Stimulated activated naive CD8-positive, alpha-beta T cell treated with anti-CD3 and anti-CD28 coated beads, Interleukin-15, Interleukin-2, amounts not matched to agents 100 U/mL and 50 U/mL, for 24 hours (primary cell): ENCODE measurements at regions not wholly inside any gene's neighbourhood (a gene's known extent, or its start where the extent isn't known, plus 50 kb on each side); places are given as distances from the start of the nearest gene placed in this dataset.
"Not testable (repeated sequence)": the region's sequence is repeated elsewhere in the genome, so short reads cannot be mapped to it uniquely, and the experiment has no call there.

Experiments used
- ATAC-seq: fragments of 150-1000 bp; cut with Tn5 transposase; one replicate; pipeline ENCODE4 v1.10.0; 2021
- DNase-seq: peaks from one replicate; pipeline ENCODE4 v3.0.0; 2021

DNA sequence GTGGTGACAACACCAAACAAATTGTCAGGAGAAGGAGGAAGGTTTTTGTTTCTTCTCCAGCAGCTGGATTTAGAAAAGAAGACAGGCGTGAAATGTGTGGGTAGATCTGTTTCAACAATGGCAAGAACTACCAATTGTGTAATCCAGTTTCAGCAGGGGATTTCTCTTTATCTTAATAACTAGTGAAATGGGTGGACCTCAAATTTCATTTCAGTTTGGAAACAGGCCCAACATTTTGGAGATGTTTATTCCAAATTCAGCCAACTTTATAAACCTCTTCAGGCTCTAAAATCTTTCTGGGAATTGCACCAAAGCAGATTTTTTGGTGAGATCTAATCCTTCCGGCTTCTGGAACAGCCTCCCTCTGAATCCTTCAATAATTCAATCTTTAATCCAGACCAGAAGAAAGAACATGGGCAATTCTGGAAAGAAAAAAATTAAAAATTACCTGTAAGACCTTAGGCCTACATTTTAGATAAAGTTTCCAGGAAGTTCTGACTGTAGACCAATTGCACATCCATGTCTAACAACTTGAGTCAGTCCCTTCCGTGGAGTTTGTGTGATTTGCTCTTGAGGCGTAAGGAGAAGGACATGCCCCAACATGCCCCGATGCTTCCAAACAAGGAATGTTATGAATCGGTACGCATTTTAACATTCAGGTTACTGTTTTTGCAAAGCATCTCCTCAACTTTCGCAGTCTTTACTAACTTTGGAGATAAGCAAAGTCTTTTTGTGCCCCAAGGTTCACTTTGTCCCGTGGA, 423.6 kb downstream of the IRX1 start:
- ATAC-seq (no peak), DNase-seq (no peak)

DNA sequence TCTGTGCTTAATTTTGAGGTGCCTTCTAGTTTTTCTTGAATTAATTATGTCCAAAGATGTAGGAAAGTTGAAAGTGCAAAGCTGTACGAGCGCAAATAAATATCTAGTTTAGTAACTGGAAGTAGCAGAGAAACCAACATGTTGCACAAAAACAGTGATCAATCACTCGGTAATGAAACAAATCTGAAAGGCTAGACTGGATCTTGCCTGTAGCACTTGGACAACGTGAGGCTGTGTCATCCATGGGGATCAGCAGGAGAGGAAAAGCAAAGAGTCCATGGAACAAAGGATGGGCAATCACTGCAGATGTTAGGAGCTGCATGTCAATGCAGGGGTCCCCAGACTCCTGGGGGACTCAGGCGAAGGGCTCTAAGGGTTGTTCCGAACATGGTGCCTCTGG, 424.2 kb downstream of the IRX1 start:
- no peak for ATAC-seq
- DNase-seq, result no peak

DNA sequence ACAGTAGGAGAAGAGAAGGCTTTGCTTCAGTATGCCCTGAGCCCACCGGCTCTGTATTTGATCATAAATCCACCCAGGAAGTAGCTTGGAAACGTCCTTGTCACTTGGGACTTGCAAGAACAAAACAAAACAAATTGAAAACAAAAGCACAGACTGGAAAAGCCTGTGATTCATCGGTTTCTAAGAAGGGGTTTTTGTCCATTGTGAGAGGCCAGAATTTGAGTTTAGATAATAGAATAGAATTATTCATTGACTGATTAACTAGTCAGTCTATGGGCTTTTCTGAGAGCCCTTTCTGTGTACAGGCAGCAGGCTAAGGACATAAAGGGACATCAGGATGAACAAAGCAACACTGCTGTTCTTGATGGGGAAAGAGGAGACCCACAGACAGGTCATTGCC, 424.8 kb downstream of the IRX1 start:
- ATAC-seq (no peak), DNase-seq (no peak)

DNA sequence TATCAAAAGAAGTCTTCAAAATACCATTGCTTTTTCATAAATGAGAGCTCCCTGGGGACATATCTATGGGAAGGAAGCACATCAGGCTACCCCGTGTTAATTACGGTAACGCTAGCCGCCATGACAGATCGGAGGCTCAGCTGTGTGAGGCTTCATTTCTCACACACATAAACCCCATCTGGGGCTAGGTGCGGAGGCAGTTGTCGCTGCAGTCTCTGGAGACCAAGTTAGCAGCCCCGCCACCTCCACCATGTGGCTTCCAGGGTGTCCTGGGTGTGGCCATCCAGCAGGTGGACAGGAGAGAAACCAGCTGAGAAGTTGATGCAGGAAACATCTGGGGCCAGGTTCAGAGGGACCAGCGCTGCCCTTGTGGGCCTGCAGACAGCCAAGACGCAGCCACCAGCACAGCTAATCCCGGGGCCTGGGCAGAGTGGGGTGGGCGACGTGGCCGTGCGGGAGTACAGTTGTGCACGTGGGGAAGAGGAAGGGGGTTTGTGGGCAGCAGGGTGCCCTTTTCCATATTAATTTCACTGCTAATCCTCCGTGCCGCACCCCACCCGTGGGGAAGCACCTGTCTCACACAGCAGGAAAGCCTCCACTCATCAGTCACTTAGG, 426.5 kb downstream of the IRX1 start:
- DNase-seq (no peak), ATAC-seq (no peak)

DNA sequence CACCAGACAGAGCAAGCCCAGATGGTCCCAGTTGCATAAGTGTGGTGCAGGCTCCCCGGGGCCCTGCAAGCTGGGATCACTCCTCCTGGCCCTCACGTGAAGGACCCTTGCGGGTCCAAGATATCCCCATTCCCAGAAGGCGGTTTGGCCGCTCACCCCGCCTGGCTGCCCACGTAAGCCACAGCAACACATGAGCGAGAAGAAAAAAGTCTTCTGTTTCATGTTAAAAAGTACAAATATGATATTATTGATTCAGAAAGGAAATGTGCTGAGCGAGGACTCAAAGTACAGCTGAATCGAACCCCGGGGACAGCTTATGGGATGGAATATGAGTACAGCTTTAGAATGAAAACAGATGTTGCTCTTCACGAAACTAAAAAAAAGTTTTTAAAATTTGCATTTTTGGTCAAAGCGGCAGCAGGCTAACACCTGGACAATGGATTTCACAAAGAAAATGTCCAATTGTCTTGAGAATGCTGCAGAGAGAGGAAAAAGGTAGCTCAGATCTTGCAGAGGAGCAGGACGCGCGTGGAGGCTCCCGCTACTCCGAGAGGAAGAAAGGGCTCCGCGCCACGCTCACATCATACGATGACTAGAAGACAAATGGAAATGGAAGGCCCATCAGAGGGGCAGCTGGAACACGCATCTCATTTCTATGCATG, 427.6 kb downstream of the IRX1 start:
- ATAC-seq, result no peak
- DNase-seq, result no peak

DNA sequence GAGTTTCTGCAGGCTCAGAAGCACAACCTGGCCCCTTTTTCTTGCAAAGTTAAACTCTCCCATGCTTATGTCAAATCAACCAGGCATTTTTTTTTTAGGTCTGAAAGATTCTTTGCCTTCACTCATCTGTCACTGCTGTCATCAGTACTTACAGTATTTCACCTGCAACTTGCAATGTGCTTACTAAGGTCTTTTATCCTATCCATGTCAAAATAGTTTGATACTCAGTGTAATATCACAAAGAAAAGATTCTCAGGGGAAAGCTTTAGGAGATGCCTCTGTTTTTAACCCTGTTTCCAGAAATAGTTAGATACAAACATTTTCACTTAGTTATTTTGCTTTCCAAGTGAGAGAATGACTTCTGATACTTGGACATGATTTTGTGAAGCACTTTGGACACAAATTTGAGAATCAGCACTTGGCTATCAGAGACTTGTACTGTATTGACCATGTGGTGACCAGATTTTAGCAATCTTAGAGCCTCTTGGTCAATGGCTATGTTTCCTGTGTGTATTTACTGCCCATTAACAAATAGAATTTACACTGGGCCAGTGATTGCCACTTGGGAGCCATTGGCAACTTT, 428.2 kb downstream of the IRX1 start:
- DNase-seq (no peak), ATAC-seq (no peak)

DNA sequence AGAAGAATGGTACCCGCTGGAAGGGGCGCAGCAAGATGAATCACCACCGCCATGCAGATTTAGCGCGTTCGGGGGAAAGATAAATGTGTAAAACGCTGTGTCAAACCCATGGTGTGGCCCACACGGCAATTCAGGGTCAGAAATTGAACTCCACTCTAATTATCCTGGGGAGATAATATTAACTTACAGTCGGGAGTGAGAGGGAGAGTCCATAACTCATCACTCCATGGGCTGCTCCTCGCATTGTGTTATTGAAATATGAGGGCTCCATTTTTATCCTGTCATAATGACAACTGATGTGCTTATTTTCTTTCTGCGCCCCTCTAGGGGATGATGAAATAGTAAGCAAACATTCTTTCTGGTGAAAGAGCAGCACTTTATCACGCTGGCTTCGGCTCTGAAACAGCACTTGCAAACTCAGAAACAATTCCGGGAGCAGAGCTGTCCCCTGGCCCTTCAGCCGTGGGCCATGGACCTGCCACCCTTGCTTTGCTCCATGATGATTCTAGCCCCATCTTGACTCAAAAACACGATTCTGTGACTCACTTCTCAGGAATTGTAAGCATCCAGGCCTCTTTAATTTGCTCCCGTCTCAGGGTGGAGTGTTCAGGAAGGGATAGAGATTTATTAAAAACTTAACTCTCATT, 431.6 kb downstream of the IRX1 start:
- DNase-seq (no peak), ATAC-seq (no peak)

DNA sequence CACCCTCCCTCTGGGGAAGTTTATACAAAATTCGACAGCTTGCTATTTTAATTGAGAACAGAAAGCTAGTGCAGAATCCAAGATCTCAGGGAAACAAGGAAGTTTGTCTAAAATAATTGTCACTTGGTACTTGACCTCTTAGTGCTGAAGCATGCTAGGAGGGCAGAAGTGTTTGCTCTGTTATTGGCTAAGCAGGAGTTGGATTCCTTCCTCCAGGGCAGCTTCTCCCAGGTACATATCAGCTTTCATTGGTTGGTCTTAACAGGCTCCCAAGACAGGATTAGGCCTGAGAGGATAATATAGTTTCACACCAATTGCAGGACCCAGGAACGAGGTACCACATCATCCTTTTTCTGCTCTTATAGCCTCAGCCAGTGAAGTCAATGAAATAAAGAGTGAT, 432.8 kb downstream of the IRX1 start:
- ATAC-seq, result no peak
- no peak for DNase-seq

DNA sequence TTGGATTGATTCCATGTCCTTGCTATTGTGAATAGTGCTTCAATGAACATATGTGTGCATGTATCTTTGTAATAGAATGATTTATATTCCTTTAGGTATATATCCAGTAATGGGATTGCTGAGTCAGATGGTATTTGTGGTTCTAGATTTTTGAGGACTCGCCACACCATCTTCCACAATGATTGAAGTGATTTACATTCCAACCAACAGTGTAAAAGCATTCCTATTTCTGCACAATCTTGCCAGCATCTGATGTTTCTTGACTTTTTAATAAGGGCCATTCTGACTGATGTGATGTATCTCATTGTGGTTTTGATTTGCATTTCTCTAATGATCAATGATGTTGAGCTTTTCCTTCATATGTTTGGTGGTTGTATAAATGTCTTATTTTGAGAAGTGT, 437.9 kb downstream of the IRX1 start:
- DNase-seq, ATAC-seq: not testable (repeated sequence)

DNA sequence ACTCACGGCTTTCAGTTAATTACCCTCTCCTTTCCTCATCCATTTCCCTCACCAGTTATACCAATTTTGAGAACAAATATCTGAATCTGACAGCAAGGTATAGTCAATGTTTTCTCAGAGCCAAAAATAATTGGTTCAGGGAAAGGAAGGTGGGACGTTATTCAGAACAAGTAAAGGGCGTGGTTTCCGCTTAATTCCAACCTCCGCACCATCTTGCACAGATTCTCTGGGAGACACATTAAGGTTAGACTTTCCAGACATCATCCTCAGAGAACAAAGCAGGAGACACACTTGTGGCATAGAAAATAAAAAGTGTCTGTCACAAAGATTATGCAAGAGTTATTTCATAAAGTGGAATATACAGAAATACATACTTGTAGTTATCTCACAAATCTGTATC, 441.2 kb downstream of the IRX1 start:
- no peak for ATAC-seq

DNA sequence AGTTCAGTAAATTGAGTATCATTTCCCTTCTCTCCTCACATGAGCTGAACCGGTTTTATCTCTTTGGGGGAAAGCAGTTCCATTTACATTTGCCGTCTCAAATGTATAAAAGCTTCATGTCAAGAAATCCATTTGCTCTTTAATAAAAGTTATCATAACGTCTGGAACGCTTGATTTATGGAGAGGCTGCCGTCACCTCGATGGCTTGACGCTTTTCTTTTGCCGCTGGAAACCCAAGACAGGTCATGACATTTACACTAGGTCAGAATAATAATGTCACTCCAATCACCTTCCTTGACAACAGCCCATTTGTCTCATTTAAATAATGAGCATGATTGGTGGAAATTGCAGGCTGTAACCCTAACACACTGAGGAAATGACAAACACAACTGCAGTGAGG, 443.4 kb downstream of the IRX1 start:
- ATAC-seq, result no peak
- DNase-seq, result no peak

More for the DNA sequence above, 441.2 kb downstream of the IRX1 start:
- no peak for DNase-seq

DNA sequence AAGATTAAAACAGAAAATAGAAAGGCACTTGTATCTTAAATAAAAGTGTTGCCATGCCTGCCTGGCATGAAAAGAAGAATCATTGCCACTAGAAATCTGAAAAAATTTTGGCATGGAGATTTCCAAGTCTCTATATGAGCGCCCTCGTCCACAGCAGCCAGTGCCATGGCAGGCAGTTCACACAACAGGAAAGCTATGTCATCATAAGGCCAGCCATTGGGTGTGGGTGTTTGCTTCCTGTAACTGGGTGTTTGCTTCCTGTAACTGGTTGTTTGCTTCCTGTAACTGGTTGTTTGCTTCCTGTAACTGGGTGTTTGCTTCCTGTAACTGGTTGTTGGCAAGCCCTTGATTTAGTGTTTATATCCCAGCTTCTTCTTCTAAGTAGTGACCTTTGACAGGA, 446.7 kb downstream of the IRX1 start:
- DNase-seq, result no peak
- ATAC-seq, result no peak

DNA sequence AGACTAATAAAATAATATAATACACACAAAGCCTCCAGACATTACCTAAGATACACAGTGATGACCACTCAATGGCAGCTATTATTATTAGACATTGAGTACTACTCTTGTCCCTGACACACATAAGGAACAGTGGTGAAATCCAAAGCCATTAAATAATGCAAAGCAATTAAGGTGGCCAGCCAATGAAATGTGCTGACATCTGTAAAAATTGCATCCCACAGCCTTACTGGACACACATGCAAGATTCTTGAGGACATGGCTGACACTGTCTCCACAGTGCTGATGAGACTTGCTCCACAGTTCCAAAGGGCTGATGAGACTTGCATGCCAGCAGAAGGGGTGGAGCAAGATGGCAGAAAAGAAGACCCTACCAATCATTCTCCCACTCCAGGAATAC, 447.5 kb downstream of the IRX1 start:
- no peak for ATAC-seq

DNA sequence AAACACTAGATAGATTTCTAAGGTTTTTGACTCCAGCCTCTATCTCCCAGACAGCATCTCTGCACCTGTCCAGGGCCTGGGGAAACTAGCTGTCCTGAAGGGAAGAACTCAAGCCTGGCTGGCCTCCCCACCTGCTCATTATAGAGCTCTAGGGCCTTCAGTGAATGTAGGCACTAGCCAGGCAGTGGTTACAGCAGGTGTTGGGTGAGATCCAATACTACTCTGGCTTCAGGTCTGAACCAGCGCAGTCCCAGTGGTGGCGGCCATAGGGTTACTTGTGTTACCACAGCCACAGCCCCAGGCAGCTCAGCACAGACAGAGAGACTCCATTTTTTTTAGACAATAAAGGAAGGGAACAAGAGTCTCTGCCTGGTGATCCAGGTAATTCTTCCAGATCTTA, 449.2 kb downstream of the IRX1 start:
- DNase-seq, result no peak
- no peak for ATAC-seq

More for the DNA sequence above, 447.5 kb downstream of the IRX1 start:
- no peak for DNase-seq

DNA sequence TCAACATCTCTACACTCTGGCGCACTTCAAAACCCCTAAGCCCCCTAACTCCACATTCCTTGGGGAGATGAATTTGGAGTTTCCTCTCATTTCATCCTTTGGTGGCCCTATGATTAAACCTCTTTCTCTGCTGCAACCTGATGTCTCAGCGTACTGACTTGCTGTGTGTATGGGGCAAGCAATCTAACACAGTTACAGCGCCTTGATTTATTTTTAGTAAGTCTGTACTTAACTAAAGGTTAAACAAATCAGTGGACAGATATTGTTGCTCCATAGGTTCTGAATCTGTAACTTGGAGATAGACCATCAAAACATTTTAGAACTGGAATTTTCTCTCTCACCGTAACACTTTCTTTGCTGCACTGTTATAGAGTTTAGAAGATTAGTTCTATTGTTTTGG, 452.8 kb downstream of the IRX1 start:
- DNase-seq, result no peak
- ATAC-seq, result no peak

DNA sequence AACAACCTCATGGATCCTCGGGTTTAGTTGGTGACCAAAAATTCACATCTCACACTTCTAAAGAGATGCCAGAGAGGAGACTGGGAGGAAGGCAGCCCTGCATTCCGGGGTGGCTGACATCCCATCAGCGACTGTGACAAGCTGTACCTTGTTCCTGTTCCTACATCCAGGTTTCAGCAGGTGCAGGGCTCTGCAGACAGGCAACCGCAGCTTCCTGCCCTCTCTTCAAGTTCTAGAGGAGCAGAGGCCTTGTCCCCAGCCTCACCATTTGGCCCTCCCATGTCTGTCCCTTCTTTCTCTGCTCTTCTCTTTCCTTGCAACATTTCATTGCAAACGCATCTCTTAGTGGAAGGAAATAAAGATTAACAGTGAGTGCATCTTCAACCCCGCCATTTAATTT, 454.6 kb downstream of the IRX1 start:
- no peak for DNase-seq
- ATAC-seq, result no peak

DNA sequence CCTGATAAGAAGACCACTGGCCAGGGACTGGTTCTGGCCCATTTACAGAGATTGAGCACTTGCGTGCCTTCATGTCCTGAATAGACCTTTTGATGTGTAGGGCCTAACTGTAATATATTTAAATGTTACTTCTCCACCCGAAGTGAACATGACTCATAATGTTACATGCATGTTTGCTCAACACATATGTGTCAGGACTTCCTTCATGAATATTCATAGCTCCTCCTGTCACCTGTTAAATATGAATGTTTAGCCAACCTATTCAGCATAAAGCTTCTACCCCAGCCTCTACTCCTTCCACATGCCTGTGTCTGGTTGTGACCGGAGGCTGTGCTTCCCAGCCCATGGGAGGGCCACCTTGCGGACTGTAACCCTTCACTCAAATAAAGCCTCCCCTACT, 457.5 kb downstream of the IRX1 start:
- DNase-seq, result no peak
- no peak for ATAC-seq

DNA sequence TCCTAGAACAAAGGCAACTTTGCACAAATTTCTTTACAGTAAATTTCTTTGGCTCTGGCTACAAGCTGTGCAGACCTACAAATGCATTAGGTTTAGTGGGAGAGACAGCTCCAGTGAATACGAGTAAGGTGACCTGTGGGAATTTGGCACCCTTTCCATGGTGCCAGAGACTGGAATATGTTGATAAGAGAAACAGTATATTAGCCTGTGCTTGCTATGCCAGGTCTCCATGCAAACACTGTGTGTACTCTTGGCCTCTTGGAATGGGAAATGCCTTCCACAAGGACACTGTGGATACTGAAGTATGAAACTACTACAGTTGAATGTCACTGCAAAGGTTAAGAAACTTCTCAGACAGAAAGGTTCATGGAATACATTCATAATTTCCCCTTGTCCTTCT, 458.5 kb downstream of the IRX1 start:
- DNase-seq, result no peak
- ATAC-seq, result no peak

DNA sequence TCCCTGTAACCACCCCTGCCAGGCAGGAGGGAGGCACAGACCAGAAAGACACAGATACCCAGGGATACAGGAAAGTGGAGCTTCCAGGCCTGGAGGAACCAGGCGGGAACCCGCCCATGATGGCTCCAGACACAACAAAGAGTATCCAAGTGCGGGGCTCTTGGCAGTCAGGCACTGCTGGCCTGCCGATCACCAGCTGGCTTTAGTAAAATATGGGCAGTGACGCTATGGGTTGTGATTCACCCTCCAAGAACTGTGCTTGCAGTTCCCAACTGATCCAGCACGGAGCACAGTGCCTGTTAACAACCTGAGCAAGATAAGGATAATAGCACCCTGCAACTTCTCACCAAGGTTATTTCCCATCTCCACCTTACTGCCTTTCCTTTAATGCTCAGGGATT, 463.3 kb downstream of the IRX1 start:
- ATAC-seq (no peak), DNase-seq (no peak)

DNA sequence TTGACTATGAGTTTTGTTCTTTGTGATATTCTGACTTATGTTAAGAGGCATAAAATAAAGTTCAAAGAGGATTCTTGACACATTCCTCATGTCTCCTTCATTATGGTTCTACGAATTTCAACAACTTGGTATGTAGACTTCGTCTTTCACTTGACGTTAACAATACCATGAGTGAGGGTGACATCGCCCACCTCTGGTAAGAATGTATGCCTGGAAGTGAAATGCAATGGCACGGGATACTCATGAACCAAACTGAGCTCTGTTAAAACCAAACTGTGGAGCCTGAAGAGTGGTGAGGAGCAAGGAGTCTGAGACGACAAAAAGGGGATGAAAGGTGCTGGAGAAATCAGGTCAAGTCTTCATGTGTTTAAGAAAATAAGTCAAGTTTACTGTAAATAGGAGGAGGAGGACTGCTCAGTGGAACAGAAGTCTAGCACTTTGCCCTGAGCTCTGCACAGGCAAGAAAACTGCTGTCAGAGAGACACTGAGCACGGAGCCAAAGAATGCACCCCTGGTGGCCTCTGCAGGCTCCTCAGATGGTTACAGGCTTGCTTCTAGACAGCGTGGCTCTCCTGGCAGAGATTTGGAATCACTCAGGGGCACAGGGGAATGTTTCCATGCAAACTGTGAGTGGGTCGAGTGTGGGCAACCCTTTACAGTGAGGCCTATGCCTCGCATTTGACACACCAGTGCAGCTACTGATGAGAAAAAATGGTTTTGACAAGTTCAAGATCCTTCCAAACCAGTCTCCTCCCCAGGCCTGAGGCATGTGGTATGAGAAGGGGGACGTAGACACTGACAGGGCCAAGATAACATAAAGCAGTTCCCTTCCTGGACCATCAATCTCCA, 470.1 kb downstream of the IRX1 start:
- ATAC-seq (no peak), DNase-seq (no peak)

DNA sequence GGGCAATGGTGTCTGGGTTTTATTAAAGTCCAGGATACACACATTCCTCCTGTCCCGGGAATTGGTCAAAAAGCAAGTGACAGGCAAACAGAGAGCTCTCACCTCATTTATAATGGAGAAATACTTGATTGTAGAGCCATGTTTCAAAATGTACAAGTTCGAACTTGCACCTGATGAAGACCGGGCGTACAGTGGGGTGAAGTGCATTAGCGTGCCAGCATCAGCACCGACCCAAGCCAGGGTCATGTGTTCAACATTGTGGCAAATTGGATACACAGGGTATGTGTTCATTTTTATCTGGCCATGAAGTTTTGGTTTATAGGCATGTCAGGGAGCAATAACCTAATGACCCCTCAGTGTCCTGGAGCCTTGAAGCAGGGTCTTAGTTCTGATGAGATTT, 472.5 kb downstream of the IRX1 start:
- ATAC-seq, result no peak

DNA sequence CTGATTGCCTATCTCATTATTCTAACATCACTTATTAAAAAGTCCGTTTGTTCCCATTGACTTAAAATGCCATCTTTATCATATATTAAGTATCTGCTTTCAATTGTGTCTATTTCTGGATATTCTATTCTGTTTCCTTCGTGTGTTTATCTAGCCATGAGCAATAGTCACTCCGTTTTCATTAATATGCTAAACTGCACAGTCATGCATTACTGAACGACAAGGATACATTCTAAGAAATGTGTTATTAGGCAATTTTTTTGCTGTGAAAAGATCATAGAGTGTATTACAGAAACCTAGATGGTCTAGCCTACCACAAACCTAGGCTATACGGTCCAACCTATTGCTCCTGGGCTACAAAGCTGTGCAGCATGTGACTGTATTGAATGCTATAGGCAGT, 482.9 kb downstream of the IRX1 start:
- DNase-seq (no peak), ATAC-seq (no peak)

More for the DNA sequence above, 472.5 kb downstream of the IRX1 start:
- DNase-seq, result no peak
